ENCODE measurements at regions not wholly inside any gene's neighbourhood (a gene's known extent, or its start where the extent isn't known, plus 50 kb on each side); places are given as distances from the start of the nearest gene placed in this dataset.

DNA sequence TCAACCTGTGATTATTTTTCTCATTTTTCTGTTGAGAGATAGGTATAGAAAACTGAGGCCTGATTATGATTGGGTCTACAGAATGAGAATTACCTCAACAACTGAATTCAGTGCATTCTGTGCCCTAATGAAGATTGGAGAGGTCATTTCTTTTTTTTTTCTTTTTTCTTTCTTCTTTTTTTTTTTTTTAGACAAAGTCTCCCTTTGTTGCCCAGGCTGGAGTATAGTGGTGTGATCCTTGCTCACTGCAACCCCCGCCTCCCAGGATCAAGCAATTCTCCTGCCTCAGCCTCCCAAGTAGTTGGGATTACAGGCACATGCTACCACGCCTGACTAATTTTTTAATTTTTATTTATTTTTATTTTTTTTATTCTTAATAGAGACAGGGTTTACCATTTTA is 95.0 kb upstream of the ARMC3 start:
- TF ChIP-seq, protein P1, sequence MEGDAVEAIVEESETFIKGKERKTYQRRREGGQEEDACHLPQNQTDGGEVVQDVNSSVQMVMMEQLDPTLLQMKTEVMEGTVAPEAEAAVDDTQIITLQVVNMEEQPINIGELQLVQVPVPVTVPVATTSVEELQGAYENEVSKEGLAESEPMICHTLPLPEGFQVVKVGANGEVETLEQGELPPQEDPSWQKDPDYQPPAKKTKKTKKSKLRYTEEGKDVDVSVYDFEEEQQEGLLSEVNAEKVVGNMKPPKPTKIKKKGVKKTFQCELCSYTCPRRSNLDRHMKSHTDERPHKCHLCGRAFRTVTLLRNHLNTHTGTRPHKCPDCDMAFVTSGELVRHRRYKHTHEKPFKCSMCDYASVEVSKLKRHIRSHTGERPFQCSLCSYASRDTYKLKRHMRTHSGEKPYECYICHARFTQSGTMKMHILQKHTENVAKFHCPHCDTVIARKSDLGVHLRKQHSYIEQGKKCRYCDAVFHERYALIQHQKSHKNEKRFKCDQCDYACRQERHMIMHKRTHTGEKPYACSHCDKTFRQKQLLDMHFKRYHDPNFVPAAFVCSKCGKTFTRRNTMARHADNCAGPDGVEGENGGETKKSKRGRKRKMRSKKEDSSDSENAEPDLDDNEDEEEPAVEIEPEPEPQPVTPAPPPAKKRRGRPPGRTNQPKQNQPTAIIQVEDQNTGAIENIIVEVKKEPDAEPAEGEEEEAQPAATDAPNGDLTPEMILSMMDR (IDR thresholded peaks at IDR 0.05; ENCODE audit: low read depth, low read length), result no peak
- TF ChIP-seq EZH2phosphoT487 (IDR thresholded peaks at IDR 0.05; ENCODE audit: low read depth), result no peak
